IMR-90 (cell line): ENCODE measurements at regions not wholly inside any gene's neighbourhood (a gene's known extent, or its start where the extent isn't known, plus 50 kb on each side); places are given as distances from the start of the nearest gene placed in this dataset.

Source experiments
- ATAC-seq: fragments of 200-7000 bp; cut with Tn5 transposase; 2 replicates; pipeline ENCODE4 v1.9.1; 2020; ENCODE audit warnings: low read depth, mild to moderate bottlenecking, moderate library complexity
- BruUV-seq: library from RNA; stranded (reverse); fragments of 400-500 nt; replicated peaks from 2 replicates; lab custom pipeline; 2021; lab: Mats Ljungman, UMichigan
- CTCF ChIA-PET: fragments of 300-600 bp; formaldehyde crosslinking; extraction: SDS; loops from one replicate; lab custom pipeline; 2021; ENCODE audit warnings: antibody characterized with exemption; lab: Yijun Ruan, JAX
- POLR2A ChIA-PET: fragments of 300-600 bp; sonication (Branson Sonifier 250); formaldehyde crosslinking; loops from one replicate; lab custom pipeline; 2022; ENCODE audit warnings: antibody characterized with exemption; ENCODE audit not compliant: unreplicated experiment; lab: Charles Lee
- DNase-seq: peaks from one replicate; pipeline ENCODE4 v3.0.0; 2013
- H2AFZ ChIP-seq: replicated peaks from 2 replicates; pipeline ENCODE3; 2013; ENCODE audit warnings: low read length, mild to moderate bottlenecking; ENCODE audit not compliant: poor library complexity
- H2AK5ac ChIP-seq: 2 replicates; pipeline ENCODE4 v1.6.1; 2013; ENCODE audit warnings: low read depth, low read length, inconsistent platforms
- H2AK9ac ChIP-seq: replicated peaks from 2 replicates; pipeline ENCODE3; 2013; ENCODE audit warnings: mild to moderate bottlenecking, low read depth, low read length, moderate library complexity; ENCODE audit not compliant: poor library complexity
- H2BK120ac ChIP-seq: 2 replicates; pipeline ENCODE4 v1.6.1; 2013; ENCODE audit warnings: low read depth, low read length, inconsistent platforms
- H2BK15ac ChIP-seq: 3 replicates; pipeline ENCODE4 v1.6.1; 2013; ENCODE audit warnings: low read depth, low read length, inconsistent platforms
- H2BK20ac ChIP-seq: 2 replicates; pipeline ENCODE4 v1.6.1; 2013; ENCODE audit warnings: low read depth, mild to moderate bottlenecking, inconsistent platforms, low read length, moderate library complexity
- H2BK5ac ChIP-seq: 2 replicates; pipeline ENCODE4 v1.6.1; 2013; ENCODE audit warnings: mild to moderate bottlenecking, low read depth, low read length, inconsistent platforms; ENCODE audit not compliant: poor library complexity, severe bottlenecking
- H3K14ac ChIP-seq: replicated peaks from 2 replicates; pipeline ENCODE4 v1.6.1; 2013; ENCODE audit warnings: low read depth, low read length, inconsistent platforms
- H3K18ac ChIP-seq: 2 replicates; pipeline ENCODE4 v1.6.1; 2013; ENCODE audit warnings: low read depth, low read length, control low read depth
- H3K23ac ChIP-seq: 2 replicates; pipeline ENCODE4 v1.6.1; 2013; ENCODE audit warnings: low read depth, low read length, inconsistent platforms
- H3K27ac ChIP-seq: 2 replicates; pipeline ENCODE4 v1.5.1; 2013; ENCODE audit warnings: mild to moderate bottlenecking, control low read depth, low read length; ENCODE audit not compliant: insufficient read depth
- H3K27me3 ChIP-seq: 2 replicates; pipeline ENCODE4 v1.6.1; 2013; ENCODE audit warnings: low read length; ENCODE audit not compliant: control insufficient read depth, insufficient read depth
- H3K36me3 ChIP-seq: 2 replicates; pipeline ENCODE4 v1.6.1; 2013; ENCODE audit warnings: low read length, mixed read lengths; ENCODE audit not compliant: control insufficient read depth, insufficient read depth
- H3K4ac ChIP-seq: 2 replicates; pipeline ENCODE4 v1.6.1; 2013; ENCODE audit warnings: low read depth, low read length, inconsistent platforms
- H3K4me1 ChIP-seq: 2 replicates; pipeline ENCODE4 v1.6.1; 2013; ENCODE audit warnings: low read length, mixed read lengths; ENCODE audit not compliant: control insufficient read depth, insufficient read depth
- H3K4me2 ChIP-seq: 2 replicates; pipeline ENCODE4 v1.6.1; 2013; ENCODE audit warnings: low read depth, mild to moderate bottlenecking, control low read depth, low read length, moderate library complexity
- H3K4me3 ChIP-seq: 2 replicates; pipeline ENCODE4 v1.5.1; 2013; ENCODE audit warnings: low read depth, mild to moderate bottlenecking, control low read depth, low read length, moderate library complexity; ENCODE audit not compliant: insufficient read depth
- H3K56ac ChIP-seq: 2 replicates; pipeline ENCODE4 v1.6.1; 2013; ENCODE audit warnings: low read length, inconsistent platforms; ENCODE audit not compliant: insufficient read depth; ENCODE audit errors: extremely low read depth
- H3K79me1 ChIP-seq, 2 experiments: 2 replicates each; pipeline ENCODE4 v1.6.1; 2013; ENCODE audit warnings: low read length in 2 of 2, inconsistent platforms in 1 of 2, low read depth in 1 of 2
- H3K9ac ChIP-seq: 2 replicates; pipeline ENCODE4 v1.6.1; 2013; ENCODE audit warnings: low read depth, low read length, control low read depth
- H3K9me1 ChIP-seq: 2 replicates; pipeline ENCODE4 v1.6.1; 2013; ENCODE audit warnings: low read length, inconsistent platforms; ENCODE audit not compliant: insufficient read depth
- H3K9me3 ChIP-seq: 2 replicates; pipeline ENCODE4 v1.6.1; 2013; ENCODE audit warnings: low read length; ENCODE audit not compliant: control insufficient read depth, insufficient read depth
- H4K20me1 ChIP-seq: 2 replicates; pipeline ENCODE4 v1.6.1; 2013; ENCODE audit warnings: low read length, inconsistent platforms; ENCODE audit not compliant: insufficient read depth
- H4K5ac ChIP-seq: 2 replicates; pipeline ENCODE4 v1.6.1; 2013; ENCODE audit warnings: mild to moderate bottlenecking, low read depth, low read length, control low read depth
- H4K8ac ChIP-seq, 2 experiments: 2 replicates each; pipeline ENCODE4 v1.6.1; 2013; ENCODE audit warnings: low read depth in 2 of 2, low read length in 2 of 2, control low read depth in 1 of 2, inconsistent platforms in 1 of 2
- H4K91ac ChIP-seq: 2 replicates; pipeline ENCODE4 v1.6.1; 2013; ENCODE audit warnings: low read depth, low read length, inconsistent platforms; ENCODE audit not compliant: insufficient read depth
- BHLHE40 ChIP-seq: fragments of 150-350 bp; IDR thresholded peaks from 2 replicates; pipeline ENCODE4 v1.6.1; 2016; ENCODE audit warnings: mild to moderate bottlenecking, low read depth, low read length
- CEBPB ChIP-seq: IDR thresholded peaks from 2 replicates; pipeline ENCODE4 v1.6.1; 2012; ENCODE audit warnings: low read depth, low read length, improper control_type of control experiment
- CHD1 ChIP-seq: IDR thresholded peaks from 2 replicates; pipeline ENCODE4 v1.6.1; 2012; ENCODE audit warnings: low read depth, low read length, improper control_type of control experiment
- CTCF ChIP-seq: conservative IDR thresholded peaks from 2 replicates; pipeline ENCODE4 v1.5.1; 2012; ENCODE audit warnings: mild to moderate bottlenecking, low read depth, low read length, improper control_type of control experiment
- ELK1 ChIP-seq: fragments of 150-350 bp; IDR thresholded peaks from 2 replicates; pipeline ENCODE4 v1.6.1; 2016; ENCODE audit warnings: low read depth, mild to moderate bottlenecking, low read length, moderate library complexity, borderline replicate concordance
- FOS ChIP-seq: fragments of 150-350 bp; IDR thresholded peaks from 2 replicates; pipeline ENCODE4 v1.6.1; 2016; ENCODE audit warnings: low read depth, low read length
- MAFK ChIP-seq: IDR thresholded peaks from 2 replicates; pipeline ENCODE4 v1.6.1; 2012; ENCODE audit warnings: low read depth, low read length, improper control_type of control experiment
- MAZ ChIP-seq: IDR thresholded peaks from 2 replicates; pipeline ENCODE4 v1.6.1; 2012; ENCODE audit warnings: low read depth, mild to moderate bottlenecking, low read length, improper control_type of control experiment, moderate library complexity, borderline replicate concordance
- MXI1 ChIP-seq: IDR thresholded peaks from 2 replicates; pipeline ENCODE4 v1.6.1; 2012; ENCODE audit warnings: low read depth, mild to moderate bottlenecking, low read length, moderate library complexity, borderline replicate concordance
- NFE2L2 ChIP-seq: fragments of 150-350 bp; IDR thresholded peaks from 2 replicates; pipeline ENCODE4 v1.6.1; 2016; ENCODE audit warnings: low read depth, mild to moderate bottlenecking, low read length
- POLR2A ChIP-seq: IDR thresholded peaks from 2 replicates; pipeline ENCODE4 v1.6.1; 2012; ENCODE audit warnings: mild to moderate bottlenecking, low read depth, low read length
- RAD21 ChIP-seq: IDR thresholded peaks from 2 replicates; pipeline ENCODE4 v1.6.1; 2012; ENCODE audit warnings: low read length, improper control_type of control experiment
- RCOR1 ChIP-seq: IDR thresholded peaks from 2 replicates; pipeline ENCODE4 v1.6.1; 2012; ENCODE audit warnings: mild to moderate bottlenecking, low read length, improper control_type of control experiment; ENCODE audit not compliant: insufficient replicate concordance
- RFX5 ChIP-seq: IDR thresholded peaks from 2 replicates; pipeline ENCODE4 v1.8.0; 2012; ENCODE audit warnings: low read depth, mild to moderate bottlenecking, low read length, moderate library complexity
- SMC3 ChIP-seq: fragments of 150-350 bp; IDR thresholded peaks from 2 replicates; pipeline ENCODE4 v1.6.1; 2016; ENCODE audit warnings: low read depth, mild to moderate bottlenecking, antibody characterized with exemption, low read length, moderate library complexity
- USF2 ChIP-seq: fragments of 150-350 bp; IDR thresholded peaks from 2 replicates; pipeline ENCODE4 v1.6.1; 2017; ENCODE audit warnings: mild to moderate bottlenecking, antibody characterized with exemption, low read length, low read depth
- dilution Hi-C: fragments of 300-500 bp; cut with HindIII; formaldehyde crosslinking; loops from one replicate; pipeline ENCODE4 v1.14.3; 2018; ENCODE audit warnings: low sequenced_read_pairs; ENCODE audit not compliant: unreplicated experiment
- in situ Hi-C: fragments of 300-500 bp; cut with MboI; formaldehyde crosslinking; loops from 3 replicates; pipeline ENCODE4 v1.14.3; 2019; ENCODE audit warnings: low sequenced_read_pairs, inconsistent platforms, mixed read lengths
- intact Hi-C: fragments of 100-400 bp; cut with micrococcal nuclease; formaldehyde crosslinking; loops from 2 replicates; pipeline ENCODE4 v1.10.0; 2022

- Histone ChIP-seq H3K18ac (no peak overlapping the region), H3K23ac (no peak overlapping the region), H2AK9ac (no peak overlapping the region), H3K56ac (no peak overlapping the region), H3K27me3 (no peaks in the 10 kb centered on the region), H3K36me3 (no peaks in the 10 kb centered on the region), H4K20me1 (no peaks in the 10 kb centered on the region), H3K4me2 (no peak overlapping the region), H3K4me3 (no peak overlapping the region), H3K4me1 (no peaks in the 10 kb centered on the region), H3K79me1 (no peaks in the 10 kb centered on the region), H3K14ac (no peak overlapping the region), H2BK15ac (no peak overlapping the region), H3K27ac (no peak overlapping the region), H3K9me3 (no peaks in the 10 kb centered on the region), H2BK20ac (no peak overlapping the region), H2BK5ac (no peak overlapping the region), H2BK120ac (no peak overlapping the region), H3K9ac (no peak overlapping the region), H4K91ac (no peak overlapping the region), H2AFZ (no peak overlapping the region), H3K4ac (no peak overlapping the region), H3K9me1 (no peaks in the 10 kb centered on the region), H4K5ac (no peak overlapping the region), H4K8ac (no peak overlapping the region), H2AK5ac (no peak overlapping the region)
- ChIA-PET POLR2A (no interaction called here), CTCF (no interaction called here)
- no peak for TF ChIP-seq CEBPB
- no peak for TF ChIP-seq USF2
- no peak for TF ChIP-seq CHD1
- no peak for TF ChIP-seq MAFK
- TF ChIP-seq ELK1: no peak
- TF ChIP-seq RAD21: no peak
- no peak for TF ChIP-seq CTCF
- no peak for TF ChIP-seq RCOR1
- TF ChIP-seq BHLHE40: no peak
- no peak for TF ChIP-seq NFE2L2
- no peak for TF ChIP-seq SMC3
- no peak for TF ChIP-seq RFX5
- TF ChIP-seq FOS: no peak
- no peak for TF ChIP-seq MAZ
- no peak for TF ChIP-seq MXI1
- TF ChIP-seq POLR2A: no peak
- no TSS peak for BruUV-seq
- dilution Hi-C loops (no loop called here), intact Hi-C loops (no loop called here), in situ Hi-C loops (no loop called here)
- ATAC-seq (no peak), DNase-seq (no peak)
Observed at GRCh38 chr13:56332671-56333070, 808.0 kb upstream of the PRR20A start.
